DOHH2 (cell line): ENCODE measurements at regions not wholly inside any gene's neighbourhood (a gene's known extent, or its start where the extent isn't known, plus 50 kb on each side); places are given as distances from the start of the nearest gene placed in this dataset.

Source experiments
- H3F3A ChIP-seq: fragments of 200-600 bp; sonication (generic), shearing (Covaris generic); 2 replicates; pipeline ENCODE4 v1.6.0; 2016; ENCODE audit warnings: antibody characterized with exemption, mild to moderate bottlenecking; ENCODE audit not compliant: control insufficient read depth, insufficient read depth
- H3K27ac ChIP-seq: fragments of 200-600 bp; sonication (generic); 2 replicates; pipeline ENCODE4 v1.5.1; 2014; ENCODE audit warnings: low read depth, mild to moderate bottlenecking, low read length, moderate library complexity
- H3K27me3 ChIP-seq: fragments of 200-600 bp; sonication (generic); 2 replicates; pipeline ENCODE4 v1.6.1; 2014; ENCODE audit warnings: mild to moderate bottlenecking, low read length, mixed read lengths; ENCODE audit not compliant: control insufficient read depth
- H3K36me3 ChIP-seq: fragments of 200-600 bp; sonication (generic); 2 replicates; pipeline ENCODE4 v1.6.1; 2014; ENCODE audit warnings: mild to moderate bottlenecking, low read length, moderate library complexity, mixed read lengths; ENCODE audit not compliant: control insufficient read depth
- H3K4me1 ChIP-seq: fragments of 200-600 bp; sonication (generic); 2 replicates; pipeline ENCODE4 v1.6.1; 2014; ENCODE audit warnings: mild to moderate bottlenecking, low read length, mixed read lengths; ENCODE audit not compliant: control insufficient read depth
- H3K4me2 ChIP-seq: fragments of 200-600 bp; sonication (generic); 2 replicates; pipeline ENCODE4 v1.6.0; 2014; ENCODE audit warnings: mild to moderate bottlenecking, low read length, moderate library complexity
- H3K4me3 ChIP-seq: fragments of 200-600 bp; sonication (generic); 2 replicates; pipeline ENCODE4 v1.5.1; 2014; ENCODE audit warnings: mild to moderate bottlenecking, low read length, mixed read lengths
- H3K79me2 ChIP-seq: fragments of 200-600 bp; sonication (generic); 2 replicates; pipeline ENCODE4 v1.6.1; 2014; ENCODE audit warnings: mild to moderate bottlenecking, low read length, mixed read lengths; ENCODE audit not compliant: control insufficient read depth
- H3K9me2 ChIP-seq: fragments of 200-600 bp; sonication (generic); replicated peaks from 2 replicates; pipeline ENCODE4 v1.6.1; 2014; ENCODE audit warnings: mild to moderate bottlenecking, low read length, mixed read lengths; ENCODE audit not compliant: control insufficient read depth
- H3K9me3 ChIP-seq: fragments of 200-600 bp; sonication (generic); 2 replicates; pipeline ENCODE4 v1.6.1; 2014; ENCODE audit warnings: antibody characterized with exemption, low read length, mixed read lengths; ENCODE audit not compliant: control insufficient read depth, insufficient read depth
- H4K20me1 ChIP-seq: fragments of 200-600 bp; sonication (generic); 2 replicates; pipeline ENCODE4 v1.6.0; 2014; ENCODE audit warnings: low read depth, mild to moderate bottlenecking, antibody characterized with exemption, low read length, moderate library complexity; ENCODE audit not compliant: control insufficient read depth, insufficient read depth
- EZH2phosphoT487 ChIP-seq: fragments of 200-600 bp; sonication (generic); IDR thresholded peaks from 2 replicates; pipeline ENCODE4 v1.6.1; 2017; ENCODE audit warnings: borderline replicate concordance, mild to moderate bottlenecking, antibody characterized with exemption, low read length, moderate library complexity, mixed read lengths
- TF ChIP-seq, protein P1 (sequence below): fragments of 200-600 bp; sonication (generic); IDR thresholded peaks from one replicate; pipeline ENCODE4 v1.5.1; 2014; ENCODE audit warnings: antibody characterized with exemption, mild to moderate bottlenecking, low read depth, low read length; ENCODE audit not compliant: poor library complexity, severe bottlenecking

DNA sequence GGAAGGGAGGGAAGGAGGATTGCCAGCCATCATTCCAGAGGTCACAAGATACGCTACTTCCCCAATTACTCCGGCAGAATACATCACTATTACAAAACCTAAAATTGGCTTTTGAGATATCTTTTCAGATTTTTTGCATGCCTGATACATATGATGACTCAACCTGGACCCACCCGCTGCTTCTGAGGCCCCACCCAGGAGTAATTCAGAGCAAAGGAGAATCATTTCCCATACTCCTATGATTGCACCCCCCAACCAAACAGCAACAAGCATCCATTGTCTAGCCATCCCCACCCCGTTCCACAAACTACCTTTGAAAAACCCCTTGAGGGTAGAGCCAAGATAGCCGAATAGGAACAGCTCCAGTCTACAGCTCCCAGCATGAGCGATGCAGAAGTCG is 163.5 kb upstream of the GJE1 start:
- Histone ChIP-seq H3K27me3 (no peaks in the 10 kb centered on the region), H3K79me2 (no peaks in the 10 kb centered on the region), H3F3A (no peaks in the 10 kb centered on the region), H3K27ac (no peak overlapping the region), H3K9me2 (no peaks in the 10 kb centered on the region), H3K4me1 (no peaks in the 10 kb centered on the region), H4K20me1 (no peaks in the 10 kb centered on the region), H3K9me3 (no peaks in the 10 kb centered on the region), H3K36me3 (no peaks in the 10 kb centered on the region), H3K4me3 (no peak overlapping the region), H3K4me2 (no peak overlapping the region)
- no peak for TF ChIP-seq EZH2phosphoT487
- TF ChIP-seq, protein P1, sequence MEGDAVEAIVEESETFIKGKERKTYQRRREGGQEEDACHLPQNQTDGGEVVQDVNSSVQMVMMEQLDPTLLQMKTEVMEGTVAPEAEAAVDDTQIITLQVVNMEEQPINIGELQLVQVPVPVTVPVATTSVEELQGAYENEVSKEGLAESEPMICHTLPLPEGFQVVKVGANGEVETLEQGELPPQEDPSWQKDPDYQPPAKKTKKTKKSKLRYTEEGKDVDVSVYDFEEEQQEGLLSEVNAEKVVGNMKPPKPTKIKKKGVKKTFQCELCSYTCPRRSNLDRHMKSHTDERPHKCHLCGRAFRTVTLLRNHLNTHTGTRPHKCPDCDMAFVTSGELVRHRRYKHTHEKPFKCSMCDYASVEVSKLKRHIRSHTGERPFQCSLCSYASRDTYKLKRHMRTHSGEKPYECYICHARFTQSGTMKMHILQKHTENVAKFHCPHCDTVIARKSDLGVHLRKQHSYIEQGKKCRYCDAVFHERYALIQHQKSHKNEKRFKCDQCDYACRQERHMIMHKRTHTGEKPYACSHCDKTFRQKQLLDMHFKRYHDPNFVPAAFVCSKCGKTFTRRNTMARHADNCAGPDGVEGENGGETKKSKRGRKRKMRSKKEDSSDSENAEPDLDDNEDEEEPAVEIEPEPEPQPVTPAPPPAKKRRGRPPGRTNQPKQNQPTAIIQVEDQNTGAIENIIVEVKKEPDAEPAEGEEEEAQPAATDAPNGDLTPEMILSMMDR: no peak

- H3K36me3 ChIP-seq: no peaks in the 10 kb centered on the region
- no peaks in the 10 kb centered on the region for H3K9me2 ChIP-seq
- no peaks in the 10 kb centered on the region for H3K27me3 ChIP-seq
- H4K20me1 ChIP-seq: no peaks in the 10 kb centered on the region
- TF ChIP-seq EZH2phosphoT487: no peak
- no peak overlapping the region for H3K4me2 ChIP-seq
- H3F3A ChIP-seq: no peaks in the 10 kb centered on the region
- H3K4me3 ChIP-seq: no peak overlapping the region
- no peak overlapping the region for H3K27ac ChIP-seq
- no peaks in the 10 kb centered on the region for H3K4me1 ChIP-seq
- no peaks in the 10 kb centered on the region for H3K79me2 ChIP-seq
- H3K9me3 ChIP-seq: no peaks in the 10 kb centered on the region
These were observed 164.1 kb upstream of the GJE1 start for GRCh38 chr6:141968632-141969031.

- Histone ChIP-seq H3K4me2 (no peak overlapping the region), H3K9me2 (no peaks in the 10 kb centered on the region), H3K79me2 (no peaks in the 10 kb centered on the region), H3K4me3 (no peak overlapping the region), H3F3A (no peaks in the 10 kb centered on the region), H3K4me1 (no peaks in the 10 kb centered on the region), H3K27me3 (no peaks in the 10 kb centered on the region), H3K27ac (no peak overlapping the region), H3K9me3 (no peaks in the 10 kb centered on the region), H4K20me1 (no peaks in the 10 kb centered on the region), H3K36me3 (no peaks in the 10 kb centered on the region)
- no peak for TF ChIP-seq EZH2phosphoT487
- TF ChIP-seq, protein P1: no peak
These were observed 167.6 kb upstream of the GJE1 start for GRCh38 chr6:141965016-141965545.

GRCh38 chr6:141963543-141964295 is 169.0 kb upstream of the GJE1 start:
- H3K4me2 ChIP-seq: no peak overlapping the region

More at GRCh38 chr6:141963543-141964295, 169.0 kb upstream of the GJE1 start:
- Histone ChIP-seq H3K27me3 (no peaks in the 10 kb centered on the region), H3K4me3 (no peak overlapping the region), H3K4me1 (no peaks in the 10 kb centered on the region), H3F3A (no peaks in the 10 kb centered on the region), H3K79me2 (no peaks in the 10 kb centered on the region), H3K36me3 (no peaks in the 10 kb centered on the region), H3K27ac (no peak overlapping the region), H3K9me2 (no peaks in the 10 kb centered on the region), H3K9me3 (no peaks in the 10 kb centered on the region), H4K20me1 (no peaks in the 10 kb centered on the region)
- TF ChIP-seq, protein P1: no peak
- no peak for TF ChIP-seq EZH2phosphoT487
